ENCODE measurements at regions not wholly inside any gene's neighbourhood (a gene's known extent, or its start where the extent isn't known, plus 50 kb on each side); places are given as distances from the start of the nearest gene placed in this dataset.

DNA sequence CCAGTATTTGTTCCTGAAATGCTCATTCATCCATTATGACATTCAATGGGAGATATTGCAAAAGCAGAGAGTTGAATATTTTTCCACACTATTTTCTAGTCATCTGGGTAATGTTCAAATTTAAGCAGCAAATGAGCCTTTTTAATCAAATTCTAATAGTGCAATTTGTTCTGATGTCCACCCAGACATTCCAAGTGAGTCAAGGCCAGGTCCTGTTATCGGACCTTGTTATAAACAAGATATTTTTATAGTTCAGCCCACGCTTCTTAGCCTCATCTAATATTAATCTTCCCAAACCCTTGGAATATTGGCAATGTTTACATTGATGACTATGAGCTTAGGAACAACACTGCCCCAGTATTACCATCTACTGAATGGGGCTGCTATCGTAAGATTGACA is 500.1 kb upstream of the PHF14 start:
- H3F3A ChIP-seq (ENCODE audit: insufficient read depth, low read length) = no peaks in the 10 kb centered on the region
- no peak overlapping the region for H3K27ac ChIP-seq (ENCODE audit: low read length)
- H2AFZ ChIP-seq (ENCODE audit: low read length) = no peak overlapping the region
- no peaks in the 10 kb centered on the region for H3K36me3 ChIP-seq (replicated peaks; ENCODE audit: insufficient read depth, low read length)
- H3K4me2 ChIP-seq (ENCODE audit: low read depth, low read length) = no peak overlapping the region
- no peaks in the 10 kb centered on the region for H3K79me2 ChIP-seq (ENCODE audit: low read length)
- no peaks in the 10 kb centered on the region for H3K27me3 ChIP-seq (replicated peaks; ENCODE audit: insufficient read depth, low read length)
- no peak for TF ChIP-seq EZH2phosphoT487 (IDR thresholded peaks at IDR 0.05; ENCODE audit: low read length)
- no peak for TF ChIP-seq EZH2 (optimal IDR thresholded peaks at IDR 0.05; ENCODE audit: low read depth, low read length)
- TF ChIP-seq, protein P1, sequence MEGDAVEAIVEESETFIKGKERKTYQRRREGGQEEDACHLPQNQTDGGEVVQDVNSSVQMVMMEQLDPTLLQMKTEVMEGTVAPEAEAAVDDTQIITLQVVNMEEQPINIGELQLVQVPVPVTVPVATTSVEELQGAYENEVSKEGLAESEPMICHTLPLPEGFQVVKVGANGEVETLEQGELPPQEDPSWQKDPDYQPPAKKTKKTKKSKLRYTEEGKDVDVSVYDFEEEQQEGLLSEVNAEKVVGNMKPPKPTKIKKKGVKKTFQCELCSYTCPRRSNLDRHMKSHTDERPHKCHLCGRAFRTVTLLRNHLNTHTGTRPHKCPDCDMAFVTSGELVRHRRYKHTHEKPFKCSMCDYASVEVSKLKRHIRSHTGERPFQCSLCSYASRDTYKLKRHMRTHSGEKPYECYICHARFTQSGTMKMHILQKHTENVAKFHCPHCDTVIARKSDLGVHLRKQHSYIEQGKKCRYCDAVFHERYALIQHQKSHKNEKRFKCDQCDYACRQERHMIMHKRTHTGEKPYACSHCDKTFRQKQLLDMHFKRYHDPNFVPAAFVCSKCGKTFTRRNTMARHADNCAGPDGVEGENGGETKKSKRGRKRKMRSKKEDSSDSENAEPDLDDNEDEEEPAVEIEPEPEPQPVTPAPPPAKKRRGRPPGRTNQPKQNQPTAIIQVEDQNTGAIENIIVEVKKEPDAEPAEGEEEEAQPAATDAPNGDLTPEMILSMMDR (IDR thresholded peaks at IDR 0.05; ENCODE audit: low read length) = no peak
- H3K9me2 ChIP-seq (replicated peaks; ENCODE audit: insufficient read depth, low read length) = no peaks in the 10 kb centered on the region
- H3K9ac ChIP-seq (ENCODE audit: low read length) = no peak overlapping the region
- H3K9me3 ChIP-seq (replicated peaks; ENCODE audit: insufficient read depth, low read length) = no peaks in the 10 kb centered on the region
- H3K4me1 ChIP-seq (ENCODE audit: low read length) = no peaks in the 10 kb centered on the region
- H4K20me1 ChIP-seq (ENCODE audit: insufficient read depth, low read length) = no peaks in the 10 kb centered on the region
- DNase-seq = no peak
- H3K4me3 ChIP-seq (ENCODE audit: low read length) = no peak overlapping the region

DNA sequence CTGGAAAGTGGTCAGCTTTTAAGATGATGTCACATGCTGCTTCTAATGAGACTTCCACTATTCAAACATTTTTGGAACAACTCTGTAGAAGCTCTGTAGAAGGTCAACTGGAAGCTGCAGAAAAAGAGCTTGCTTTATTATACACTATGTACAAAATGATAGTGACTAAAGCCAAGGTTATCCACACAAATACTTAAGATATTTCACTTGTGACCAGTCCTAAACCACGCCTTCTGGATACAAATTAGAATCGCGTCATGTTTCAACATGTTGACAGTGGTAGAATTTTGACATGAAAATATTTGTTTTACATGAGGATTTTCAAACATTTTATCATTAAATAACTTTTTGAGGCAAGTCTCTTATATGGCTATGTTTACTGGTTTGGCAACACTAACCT is 499.6 kb upstream of the PHF14 start:
- Histone ChIP-seq H3K36me3 (replicated peaks; ENCODE audit: insufficient read depth, low read length) (no peaks in the 10 kb centered on the region), H3K9me3 (replicated peaks; ENCODE audit: insufficient read depth, low read length) (no peaks in the 10 kb centered on the region), H3K4me1 (ENCODE audit: low read length) (no peaks in the 10 kb centered on the region), H2AFZ (ENCODE audit: low read length) (no peak overlapping the region), H3K79me2 (ENCODE audit: low read length) (no peaks in the 10 kb centered on the region), H3K9me2 (replicated peaks; ENCODE audit: insufficient read depth, low read length) (no peaks in the 10 kb centered on the region), H3K9ac (ENCODE audit: low read length) (no peak overlapping the region), H4K20me1 (ENCODE audit: insufficient read depth, low read length) (no peaks in the 10 kb centered on the region), H3K27me3 (replicated peaks; ENCODE audit: insufficient read depth, low read length) (no peaks in the 10 kb centered on the region), H3K27ac (ENCODE audit: low read length) (no peak overlapping the region), H3K4me3 (ENCODE audit: low read length) (no peak overlapping the region), H3K4me2 (ENCODE audit: low read depth, low read length) (no peak overlapping the region), H3F3A (ENCODE audit: insufficient read depth, low read length) (no peaks in the 10 kb centered on the region)
- DNase-seq = no peak
- no peak for TF ChIP-seq EZH2 (optimal IDR thresholded peaks at IDR 0.05; ENCODE audit: low read depth, low read length)
- TF ChIP-seq EZH2phosphoT487 (IDR thresholded peaks at IDR 0.05; ENCODE audit: low read length) = no peak
- TF ChIP-seq, protein P1 (IDR thresholded peaks at IDR 0.05; ENCODE audit: low read length) = no peak

- H3K27me3 ChIP-seq (replicated peaks; ENCODE audit: insufficient read depth, low read length) = no peaks in the 10 kb centered on the region
- no peaks in the 10 kb centered on the region for H3K79me2 ChIP-seq (ENCODE audit: low read length)
- no peaks in the 10 kb centered on the region for H3K9me2 ChIP-seq (replicated peaks; ENCODE audit: insufficient read depth, low read length)
- no peak overlapping the region for H3K4me3 ChIP-seq (ENCODE audit: low read length)
- H3K4me1 ChIP-seq (ENCODE audit: low read length) = no peaks in the 10 kb centered on the region
- H3K9ac ChIP-seq (ENCODE audit: low read length) = no peak overlapping the region
- H4K20me1 ChIP-seq (ENCODE audit: insufficient read depth, low read length) = no peaks in the 10 kb centered on the region
- no peak overlapping the region for H3K4me2 ChIP-seq (ENCODE audit: low read depth, low read length)
- H3K9me3 ChIP-seq (replicated peaks; ENCODE audit: insufficient read depth, low read length) = no peaks in the 10 kb centered on the region
- no peak overlapping the region for H2AFZ ChIP-seq (ENCODE audit: low read length)
- no peak overlapping the region for H3K27ac ChIP-seq (ENCODE audit: low read length)
- no peaks in the 10 kb centered on the region for H3F3A ChIP-seq (ENCODE audit: insufficient read depth, low read length)
- no peak for TF ChIP-seq EZH2 (optimal IDR thresholded peaks at IDR 0.05; ENCODE audit: low read depth, low read length)
- TF ChIP-seq EZH2phosphoT487 (IDR thresholded peaks at IDR 0.05; ENCODE audit: low read length) = no peak
- no peak for DNase-seq
- H3K36me3 ChIP-seq (replicated peaks; ENCODE audit: insufficient read depth, low read length) = no peaks in the 10 kb centered on the region
Observed at GRCh38 chr7:10475940-10476641, 497.6 kb upstream of the PHF14 start.

GRCh38 chr7:10476642-10477041 is 497.0 kb upstream of the PHF14 start:
- no peak overlapping the region for H2AFZ ChIP-seq (ENCODE audit: low read length)

More at GRCh38 chr7:10476642-10477041, 497.0 kb upstream of the PHF14 start:
- Histone ChIP-seq H3K4me1 (ENCODE audit: low read length) (no peaks in the 10 kb centered on the region), H3K79me2 (ENCODE audit: low read length) (no peaks in the 10 kb centered on the region), H3K9me2 (replicated peaks; ENCODE audit: insufficient read depth, low read length) (no peaks in the 10 kb centered on the region), H3K9me3 (replicated peaks; ENCODE audit: insufficient read depth, low read length) (no peaks in the 10 kb centered on the region), H3K27me3 (replicated peaks; ENCODE audit: insufficient read depth, low read length) (no peaks in the 10 kb centered on the region), H3K4me3 (ENCODE audit: low read length) (no peak overlapping the region), H3K27ac (ENCODE audit: low read length) (no peak overlapping the region), H4K20me1 (ENCODE audit: insufficient read depth, low read length) (no peaks in the 10 kb centered on the region), H3K9ac (ENCODE audit: low read length) (no peak overlapping the region), H3F3A (ENCODE audit: insufficient read depth, low read length) (no peaks in the 10 kb centered on the region), H3K36me3 (replicated peaks; ENCODE audit: insufficient read depth, low read length) (no peaks in the 10 kb centered on the region), H3K4me2 (ENCODE audit: low read depth, low read length) (no peak overlapping the region)
- TF ChIP-seq, protein P1 (IDR thresholded peaks at IDR 0.05; ENCODE audit: low read length) = no peak
- TF ChIP-seq EZH2phosphoT487 (IDR thresholded peaks at IDR 0.05; ENCODE audit: low read length) = no peak
- no peak for TF ChIP-seq EZH2 (optimal IDR thresholded peaks at IDR 0.05; ENCODE audit: low read depth, low read length)
- no peak for DNase-seq

Measured in MM.1S (cell line).